GM18508 (cell line): ENCODE measurements at regions not wholly inside any gene's neighbourhood (a gene's known extent, or its start where the extent isn't known, plus 50 kb on each side); places are given as distances from the start of the nearest gene placed in this dataset.

Experiments used
- ATAC-seq: cut with Tn5 transposase; IDR thresholded peaks from one replicate; pipeline ENCODE4 v1.9.1; 2021; ENCODE audit warnings: moderate number of reproducible peaks; ENCODE audit not compliant: insufficient read depth, unreplicated experiment

DNA sequence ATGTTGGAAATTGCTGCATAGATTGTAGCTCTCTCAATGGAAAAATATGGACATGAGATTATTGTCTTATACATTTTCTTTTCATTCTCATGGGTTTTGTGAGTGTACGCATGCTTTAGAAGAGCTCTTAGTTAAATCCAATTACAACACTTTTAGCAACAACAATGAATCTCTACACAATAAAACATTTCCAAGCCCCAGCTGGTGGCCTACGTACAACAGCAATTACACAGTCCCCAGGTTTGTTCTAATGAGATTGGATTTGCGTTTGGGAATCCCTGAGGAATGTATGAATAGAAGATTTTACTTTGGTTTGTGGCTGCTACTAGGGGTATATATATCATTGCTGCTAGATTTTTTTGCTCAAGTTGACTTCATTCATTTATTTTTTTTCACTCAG, 98.6 kb downstream of the FHDC1 start:
- no peak for ATAC-seq

- ATAC-seq, result no peak
Observed at GRCh38 chr4:153036931-153037482, 100.9 kb downstream of the FHDC1 start.

DNA sequence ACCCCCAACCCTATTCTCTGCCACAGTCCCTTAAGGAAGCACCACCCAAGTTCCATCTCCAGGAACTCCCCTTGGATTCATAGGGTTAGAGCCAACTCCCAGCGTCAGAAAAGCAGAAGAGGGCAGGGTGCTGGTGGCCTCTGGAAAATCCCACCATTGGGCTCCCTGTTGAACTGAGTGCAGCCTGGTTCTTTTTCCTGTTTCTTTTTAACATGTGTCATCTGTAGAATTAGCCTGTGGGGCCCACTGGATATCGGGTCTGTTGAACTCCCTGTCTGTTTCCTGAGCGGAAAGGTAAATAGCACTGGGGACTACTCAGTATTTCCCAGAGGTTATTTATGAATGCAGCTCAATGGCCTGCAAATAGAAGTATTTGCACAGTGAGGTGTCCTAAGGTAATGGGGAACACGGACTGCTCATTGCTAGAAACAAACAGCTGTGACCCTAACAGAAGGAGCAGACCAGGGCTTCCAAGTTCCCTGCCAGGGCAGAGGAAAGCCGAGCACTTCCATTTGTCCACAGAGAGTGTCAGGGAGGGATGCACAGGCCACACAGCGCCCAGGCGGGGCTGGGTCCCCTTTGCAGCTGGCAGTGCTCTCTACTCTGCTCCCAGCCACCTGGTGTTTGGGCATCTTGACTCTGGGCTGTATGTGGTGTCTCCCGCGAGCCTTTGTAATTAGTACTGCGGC, 102.6 kb downstream of the FHDC1 start:
- ATAC-seq, result no peak

GRCh38 chr4:153039542-153040185, 103.5 kb downstream of the FHDC1 start:
- ATAC-seq, result no peak

GRCh38 chr4:153040677-153041076, 104.6 kb downstream of the FHDC1 start:
- ATAC-seq, result no peak

DNA sequence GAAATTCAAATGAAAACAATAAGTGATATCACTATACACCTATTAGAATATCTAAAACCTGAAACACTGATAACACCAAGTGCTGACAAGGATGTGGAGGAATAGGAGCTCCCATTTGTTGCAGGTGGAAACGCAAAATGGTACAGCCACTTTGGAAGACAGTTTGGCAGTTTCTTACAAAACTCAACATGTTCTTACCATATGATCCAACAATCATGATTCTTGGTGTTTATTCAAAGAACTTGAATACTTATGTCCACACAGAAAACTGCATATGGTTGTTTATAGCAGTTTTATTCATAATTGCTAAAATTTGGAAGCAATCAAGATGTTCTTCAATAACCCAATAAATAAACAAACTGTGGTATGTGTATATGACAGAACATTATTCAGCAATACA, 107.9 kb downstream of the FHDC1 start:
- no peak for ATAC-seq

DNA sequence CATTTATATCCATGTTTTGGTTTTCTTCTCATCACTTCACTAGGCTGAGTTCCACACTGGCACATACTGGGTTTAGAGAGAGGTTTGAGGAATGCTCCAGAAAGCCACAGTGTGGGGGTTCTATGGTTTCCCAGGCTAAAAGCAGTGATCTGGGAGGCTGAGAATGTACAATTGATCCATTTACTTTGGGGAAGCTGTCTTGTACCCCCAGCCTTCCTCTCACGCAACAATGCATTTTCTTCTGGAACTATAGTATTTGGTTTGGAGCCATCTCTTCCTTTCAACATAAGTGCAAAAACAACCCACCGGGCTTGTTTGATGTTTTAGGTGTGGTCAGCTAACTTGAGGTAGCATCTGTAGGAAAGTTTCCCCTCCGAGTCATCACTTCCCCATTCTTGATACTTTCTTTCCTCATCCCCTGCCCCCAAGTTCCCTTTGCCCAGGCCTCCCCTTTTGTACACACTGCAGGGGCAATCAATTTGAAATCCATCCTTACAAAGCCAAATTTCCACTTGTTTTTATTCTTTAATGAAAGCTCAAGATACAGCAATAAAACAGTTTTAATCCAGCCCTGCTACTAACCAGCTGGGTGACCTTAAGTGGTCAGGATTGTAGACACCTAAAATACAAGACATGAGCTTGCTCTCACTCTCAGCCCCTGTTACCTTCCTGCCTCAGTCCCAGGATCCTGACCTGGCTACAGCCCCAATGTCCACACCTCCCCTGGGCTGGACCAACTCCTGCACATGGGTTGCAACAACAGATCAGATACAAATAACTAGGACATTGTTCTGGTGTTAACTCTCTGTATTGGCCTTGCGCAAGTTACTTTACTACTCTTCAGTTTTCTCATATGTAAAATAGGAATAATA, 109.2 kb downstream of the FHDC1 start:
- ATAC-seq, result no peak

GRCh38 chr4:153058671-153059060, 122.5 kb downstream of the FHDC1 start:
- no peak for ATAC-seq

- ATAC-seq, result no peak
Observed at GRCh38 chr4:153060196-153060595, 124.1 kb downstream of the FHDC1 start.

DNA sequence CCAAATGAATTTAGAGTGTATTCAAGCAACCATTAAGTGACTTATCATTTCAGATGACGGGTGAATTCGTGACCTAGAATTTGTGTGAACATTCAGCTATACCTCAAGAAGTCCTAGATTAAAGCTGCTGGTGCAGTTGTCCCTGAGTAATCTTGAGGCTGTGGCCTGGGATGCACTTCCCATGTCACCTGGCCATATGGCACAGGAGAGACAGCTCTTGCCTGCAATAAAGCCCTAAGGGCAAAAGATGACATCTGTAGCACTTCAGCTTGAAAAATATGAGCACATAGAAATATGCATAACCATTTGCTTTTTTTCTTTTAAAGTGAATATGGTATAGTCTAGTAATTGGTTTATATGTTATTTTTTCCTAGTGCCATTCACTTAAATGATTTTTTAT, 125.8 kb downstream of the FHDC1 start:
- no peak for ATAC-seq

- ATAC-seq, result no peak
Observed at GRCh38 chr4:153062652-153063168, 126.6 kb downstream of the FHDC1 start.

GRCh38 chr4:153063490-153063889, 127.4 kb downstream of the FHDC1 start:
- ATAC-seq, result no peak

- ATAC-seq, result no peak
Observed at GRCh38 chr4:153064571-153064970, 128.4 kb downstream of the FHDC1 start.

DNA sequence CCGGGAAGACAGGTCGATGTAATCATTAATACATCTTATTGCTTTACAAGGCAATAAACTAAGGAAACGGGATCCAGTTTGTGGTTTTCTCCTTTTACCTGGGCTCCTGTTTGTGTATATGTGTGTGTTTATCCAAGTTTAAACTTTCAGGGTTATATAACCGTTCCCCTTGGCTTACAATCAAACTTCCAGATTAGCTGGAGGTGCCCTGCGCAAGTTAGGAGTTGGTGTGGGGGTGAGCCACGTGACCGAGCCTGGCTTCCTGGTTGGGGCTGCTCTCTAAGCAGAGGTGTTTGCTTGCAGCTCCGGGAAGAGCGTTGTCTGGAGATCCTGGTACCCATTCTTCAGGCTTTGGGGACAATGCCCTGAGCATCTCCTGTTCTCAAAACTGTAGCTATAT, 129.2 kb downstream of the FHDC1 start:
- no peak for ATAC-seq

DNA sequence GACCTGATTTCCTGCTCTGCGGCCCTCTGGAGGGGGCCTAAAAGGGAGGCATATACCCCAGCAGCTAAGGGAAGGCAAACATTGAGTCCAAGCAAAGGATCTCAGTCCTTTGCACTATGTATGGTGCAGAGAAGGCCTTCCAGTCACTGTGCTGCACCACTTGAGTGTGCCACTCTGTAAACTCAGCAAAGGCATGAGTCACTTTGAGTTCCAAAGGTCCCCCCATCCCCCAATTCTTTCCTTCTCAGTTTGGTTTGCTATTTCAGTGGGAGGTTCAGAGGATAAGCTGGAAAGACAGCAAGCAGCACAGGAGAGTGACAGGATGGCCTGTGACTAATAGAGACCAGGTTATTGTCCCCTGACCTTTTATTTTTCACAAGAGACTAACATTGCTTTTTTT, 131.3 kb downstream of the FHDC1 start:
- ATAC-seq, result no peak

DNA sequence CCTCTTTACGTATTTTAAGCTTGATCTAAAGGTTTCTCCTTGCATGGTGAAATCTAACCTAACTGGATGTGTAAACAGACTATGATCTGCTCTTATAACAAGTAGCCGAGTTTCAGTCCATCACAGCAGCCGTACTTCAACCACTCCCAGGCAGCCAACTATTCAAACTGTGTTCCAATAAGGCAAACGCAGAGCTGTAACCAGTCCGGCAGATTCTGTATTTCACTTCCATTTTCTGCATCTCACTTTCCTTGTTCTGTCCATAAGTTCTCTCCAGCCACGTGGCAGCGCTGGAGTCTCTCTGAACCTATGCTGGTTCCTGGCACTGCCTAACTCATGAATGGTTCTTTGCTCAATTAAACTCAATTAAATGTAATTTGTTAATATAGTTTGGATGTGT, 132.6 kb downstream of the FHDC1 start:
- ATAC-seq, result no peak

GRCh38 chr4:153071958-153072598, 132.2 kb upstream of the TRIM2 start:
- no peak for ATAC-seq

DNA sequence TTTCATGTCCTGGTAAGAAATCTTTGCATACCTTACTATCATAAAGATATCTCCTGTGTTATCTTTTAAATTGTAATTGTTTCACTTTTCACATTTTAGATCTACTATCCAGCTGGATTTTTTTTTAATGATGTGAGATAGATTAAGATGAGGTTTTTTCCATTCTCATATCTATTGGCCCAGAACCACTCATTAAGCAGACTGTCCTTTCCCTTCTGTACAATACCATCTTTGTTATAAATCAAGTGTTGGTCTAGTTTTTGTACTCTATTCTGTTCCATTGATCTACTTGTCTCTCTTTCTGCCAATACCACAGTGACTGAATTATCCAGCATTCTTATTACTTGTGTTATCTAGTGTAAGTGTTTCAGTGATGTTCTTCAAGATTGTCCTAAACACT, 131.6 kb upstream of the TRIM2 start:
- ATAC-seq, result no peak

DNA sequence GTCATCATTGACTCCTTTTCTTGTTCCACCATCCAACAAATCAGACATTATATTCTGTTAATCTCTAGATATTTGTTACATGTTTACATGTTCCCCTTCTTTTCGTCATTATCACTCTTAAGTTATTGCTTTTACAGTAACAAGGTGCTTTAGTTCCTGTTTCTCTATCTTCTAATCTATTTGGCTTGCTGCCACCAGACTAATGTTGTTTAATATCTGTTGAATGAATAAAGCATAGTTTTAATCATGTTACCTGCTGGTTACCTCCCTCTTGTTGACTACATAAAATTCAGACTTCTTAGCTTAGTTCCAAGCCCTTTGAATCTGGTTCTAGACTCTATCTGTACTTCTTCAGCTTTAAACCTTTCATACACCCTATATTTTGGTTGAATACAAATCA, 129.8 kb upstream of the TRIM2 start:
- no peak for ATAC-seq

- no peak for ATAC-seq
Observed at GRCh38 chr4:153074936-153075630, 129.2 kb upstream of the TRIM2 start.
